ENCODE measurements at regions not wholly inside any gene's neighbourhood (a gene's known extent, or its start where the extent isn't known, plus 50 kb on each side); places are given as distances from the start of the nearest gene placed in this dataset.
"Not testable (repeated sequence)": the region's sequence is repeated elsewhere in the genome, so short reads cannot be mapped to it uniquely, and the experiment has no call there.

DNA sequence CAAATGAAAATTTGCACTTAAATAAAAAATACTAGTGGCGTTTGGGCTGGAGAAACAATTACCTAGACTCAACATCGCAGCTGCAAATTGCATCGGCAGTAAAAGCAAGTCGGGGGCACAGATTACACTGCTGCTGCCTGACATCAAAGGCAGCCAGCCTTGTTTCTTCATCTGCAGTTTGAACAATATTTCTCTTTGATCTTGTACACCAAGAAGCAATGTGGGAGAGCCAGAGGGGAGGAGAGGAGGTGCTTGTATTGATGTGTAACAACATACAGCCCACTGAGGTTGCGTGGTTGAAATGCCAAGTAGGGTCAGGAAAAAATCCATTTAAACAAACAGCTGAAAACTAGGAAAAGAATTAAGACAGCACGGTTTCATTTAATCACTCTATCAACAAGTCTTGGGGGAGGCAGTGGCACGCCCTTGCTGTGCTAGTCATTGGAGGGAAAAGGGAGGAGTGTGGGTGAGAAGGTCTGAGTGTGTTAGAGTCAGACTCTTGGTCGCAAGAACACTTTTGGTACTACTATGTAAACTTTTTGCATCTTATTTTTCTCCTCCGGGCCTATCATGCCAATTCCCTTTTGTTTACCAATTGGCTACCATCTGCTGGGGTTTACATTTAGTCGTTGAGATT lies 456.5 kb downstream of the OMA1 start:
- no peak for FAIRE-seq

GRCh38 chr1:58084266-58084665 lies 462.3 kb downstream of the OMA1 start:
- no peak for FAIRE-seq
- no peak for DNase-seq (ENCODE audit: low spot score in 2 of 2)

More for the DNA sequence above, 456.5 kb downstream of the OMA1 start:
- DNase-seq (ENCODE audit: low spot score in 2 of 2), result no peak

DNA sequence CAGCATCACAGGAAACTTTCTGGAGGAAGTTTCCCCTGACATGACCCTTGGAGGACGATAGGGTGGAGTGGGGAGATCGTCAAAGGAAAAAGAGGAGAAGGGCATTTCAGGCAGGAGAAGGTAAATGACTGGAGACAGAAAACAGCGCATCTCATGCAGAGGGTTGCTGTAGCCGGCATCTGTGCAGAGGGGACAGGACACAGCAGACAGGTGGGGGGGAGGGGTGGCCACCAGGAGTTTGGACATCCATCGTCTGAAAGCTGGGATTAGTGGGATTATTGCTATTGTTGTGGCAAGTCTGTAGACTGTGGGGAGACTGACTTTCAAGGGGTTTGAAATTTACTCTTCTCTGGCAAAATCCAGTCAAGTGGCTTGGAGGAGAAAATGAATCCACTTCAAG lies 463.9 kb downstream of the OMA1 start:
- DNase-seq (ENCODE audit: low spot score in 2 of 2) (no peak), FAIRE-seq (no peak)

GRCh38 chr1:58076258-58076657 lies 470.3 kb downstream of the OMA1 start:
- no peak for FAIRE-seq
- no peak for DNase-seq (ENCODE audit: low spot score in 2 of 2)

GRCh38 chr1:58075188-58075578 lies 471.3 kb downstream of the OMA1 start:
- FAIRE-seq (no peak), DNase-seq (ENCODE audit: low spot score in 2 of 2) (no peak)

GRCh38 chr1:58072450-58072849 lies 474.1 kb downstream of the OMA1 start:
- FAIRE-seq (no peak), DNase-seq (ENCODE audit: low spot score in 2 of 2) (no peak)

DNA sequence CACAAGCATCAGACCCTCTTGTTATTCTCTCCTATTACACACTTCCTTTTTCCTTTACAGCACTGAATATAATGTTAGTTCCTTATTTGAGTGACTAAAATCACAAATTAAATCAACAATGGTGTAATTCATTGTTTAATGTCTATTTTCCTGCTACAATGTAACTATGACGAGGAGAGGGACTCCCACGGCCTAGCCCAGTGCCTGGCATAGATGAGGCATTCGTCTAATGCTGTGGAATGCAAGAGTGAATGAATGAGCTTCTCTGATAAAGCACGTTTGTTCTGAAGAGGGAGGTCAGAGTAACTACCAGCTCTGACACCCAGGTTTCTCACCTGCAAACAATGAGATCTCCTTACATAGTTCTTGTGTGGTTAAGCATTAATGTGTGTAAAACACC lies 479.4 kb downstream of the OMA1 start:
- DNase-seq (ENCODE audit: low spot score in 2 of 2) (no peak), FAIRE-seq (no peak)

DNA sequence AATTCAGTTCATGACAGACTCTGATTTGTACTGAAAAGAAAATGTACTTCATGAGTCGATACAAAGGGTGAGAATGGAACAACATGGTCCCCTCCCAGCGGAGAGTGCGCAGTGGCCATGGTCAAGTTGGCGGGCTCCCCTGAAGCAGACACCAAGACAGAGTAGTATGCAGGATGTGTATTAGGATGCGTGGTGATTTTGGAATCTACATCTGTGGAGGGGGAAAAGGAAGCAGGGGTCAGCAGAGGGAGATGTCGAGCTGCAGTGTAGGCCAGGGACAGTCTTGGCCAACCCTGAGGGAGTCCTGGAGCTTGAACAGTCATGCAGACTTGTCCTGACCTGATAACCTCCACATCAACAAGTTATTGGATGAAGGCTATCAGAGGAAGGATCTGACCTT lies 481.0 kb downstream of the OMA1 start:
- FAIRE-seq, result no peak
- DNase-seq (ENCODE audit: low spot score in 2 of 2), result no peak

GRCh38 chr1:58064166-58064565 lies 482.4 kb downstream of the OMA1 start:
- FAIRE-seq (no peak), DNase-seq (ENCODE audit: low spot score in 2 of 2) (no peak)

- DNase-seq (ENCODE audit: low spot score in 2 of 2) (no peak), FAIRE-seq (no peak)
Observed at GRCh38 chr1:58063095-58063494, 483.4 kb downstream of the OMA1 start.

- DNase-seq (ENCODE audit: low spot score in 2 of 2) (no peak), FAIRE-seq (no peak)
Observed at GRCh38 chr1:58062635-58063034, 483.9 kb downstream of the OMA1 start.

DNA sequence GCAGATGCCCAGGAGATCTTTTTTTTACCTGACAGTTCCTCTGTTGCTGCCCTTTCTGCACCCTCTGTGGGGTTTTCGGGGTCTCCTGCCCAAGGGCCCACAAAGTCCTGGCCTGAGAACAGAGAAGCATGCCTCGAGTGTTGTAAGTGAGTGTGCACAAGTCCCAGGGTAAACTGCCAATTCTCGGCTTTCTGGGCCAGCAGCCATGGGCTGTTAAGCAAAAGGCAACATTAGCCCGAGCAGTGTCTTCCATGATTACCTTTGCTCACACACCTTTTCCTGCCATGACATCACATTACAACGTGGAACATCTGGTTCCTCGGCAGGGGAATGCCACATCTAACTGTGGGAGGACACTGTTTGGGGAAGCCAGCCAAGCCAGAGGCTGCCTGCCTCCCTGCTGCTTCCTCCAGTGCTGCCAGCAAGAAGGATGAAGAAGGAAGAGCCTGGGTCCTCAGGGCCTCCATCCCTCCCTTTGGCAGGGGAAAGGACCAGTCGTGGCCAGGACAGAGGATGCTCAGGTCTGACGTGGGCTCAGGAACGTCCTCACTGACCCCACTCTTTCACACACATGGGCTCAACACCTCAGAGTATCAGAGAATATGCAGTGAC lies 485.9 kb downstream of the OMA1 start:
- FAIRE-seq (no peak), DNase-seq (ENCODE audit: low spot score in 2 of 2) (no peak)

DNA sequence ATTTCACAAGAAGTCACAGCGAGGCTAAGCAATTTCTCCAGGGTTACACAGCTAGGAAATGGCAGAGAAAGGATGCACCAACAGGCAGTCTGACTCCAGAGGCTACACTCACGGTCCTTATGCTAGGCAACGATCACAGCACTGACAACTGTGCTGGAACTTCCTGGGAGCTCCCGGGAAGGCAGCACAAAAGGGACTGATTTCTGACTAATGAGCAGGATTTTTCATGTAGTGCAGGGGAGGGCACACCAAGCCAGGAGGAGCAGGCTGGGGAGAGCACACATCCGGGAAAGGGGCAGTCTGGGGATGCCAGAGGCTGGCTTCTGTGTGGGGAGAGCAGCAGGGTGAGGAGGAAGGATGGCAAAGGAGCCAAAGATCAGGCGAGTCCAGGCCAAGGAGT lies 486.7 kb downstream of the OMA1 start:
- DNase-seq (ENCODE audit: low spot score in 2 of 2) (no peak), FAIRE-seq (no peak)

GRCh38 chr1:58058323-58058722 lies 488.2 kb downstream of the OMA1 start:
- no peak for DNase-seq (ENCODE audit: low spot score in 2 of 2)
- no peak for FAIRE-seq

GRCh38 chr1:58057826-58058225 lies 488.7 kb downstream of the OMA1 start:
- FAIRE-seq (no peak), DNase-seq (ENCODE audit: low spot score in 2 of 2) (no peak)

GRCh38 chr1:58051187-58051586 lies 495.3 kb downstream of the OMA1 start:
- not testable (repeated sequence) for FAIRE-seq; DNase-seq (ENCODE audit: low spot score in 2 of 2)

GRCh38 chr1:58047265-58047858 lies 499.2 kb downstream of the OMA1 start:
- FAIRE-seq (no peak), DNase-seq (ENCODE audit: low spot score in 2 of 2) (no peak)

DNA sequence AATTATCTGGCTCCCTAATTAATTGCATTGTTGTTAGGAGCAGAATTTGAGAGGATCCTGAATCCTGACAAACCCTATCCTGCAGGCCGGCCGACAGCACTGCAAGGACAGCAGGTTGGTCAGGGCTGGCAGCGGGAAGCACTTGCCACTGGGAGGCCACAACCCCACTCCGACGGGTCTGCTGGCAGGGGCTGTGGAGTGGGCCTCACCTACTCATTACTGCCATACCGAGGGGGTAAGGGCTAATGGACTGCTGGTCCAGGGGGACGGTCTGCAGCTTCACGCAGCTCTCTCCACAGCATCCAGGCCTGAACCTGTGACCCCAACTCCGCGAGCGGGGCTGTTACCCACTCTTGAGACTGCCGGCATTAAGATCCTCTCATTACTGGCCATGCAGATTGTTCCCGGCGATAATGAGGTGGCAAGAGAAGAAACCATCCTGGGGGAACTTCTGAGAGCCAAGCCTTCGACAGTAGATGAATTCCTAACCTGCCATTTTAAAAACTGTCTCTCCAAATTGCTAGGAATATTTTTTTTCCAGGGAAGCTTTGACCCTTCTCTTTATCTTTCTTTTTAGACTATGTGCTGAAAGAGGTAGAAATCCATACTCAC lies 501.3 kb downstream of the OMA1 start:
- DNase-seq (ENCODE audit: low spot score in 2 of 2) (no peak), FAIRE-seq (no peak)

DNA sequence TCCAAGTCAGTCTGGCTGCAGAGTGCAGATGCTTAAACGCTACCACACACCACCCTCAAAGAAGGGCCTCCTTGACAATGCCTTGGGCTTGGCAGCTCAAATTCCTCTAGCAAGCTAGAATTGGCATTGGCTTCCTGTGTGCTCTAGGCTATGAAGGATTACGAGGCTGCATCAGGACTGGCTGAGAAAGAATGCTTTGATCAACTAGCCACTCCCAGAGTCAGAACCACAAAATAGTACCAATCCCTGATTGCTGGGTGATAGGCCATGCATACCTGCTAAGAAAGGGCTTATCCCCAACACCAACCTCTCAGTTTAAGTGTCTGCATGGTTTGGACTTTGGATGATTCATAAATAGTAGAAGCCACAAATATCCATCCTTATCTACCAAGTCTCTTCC lies 504.9 kb downstream of the OMA1 start:
- DNase-seq (ENCODE audit: low spot score in 2 of 2) (no peak), FAIRE-seq (no peak)

DNA sequence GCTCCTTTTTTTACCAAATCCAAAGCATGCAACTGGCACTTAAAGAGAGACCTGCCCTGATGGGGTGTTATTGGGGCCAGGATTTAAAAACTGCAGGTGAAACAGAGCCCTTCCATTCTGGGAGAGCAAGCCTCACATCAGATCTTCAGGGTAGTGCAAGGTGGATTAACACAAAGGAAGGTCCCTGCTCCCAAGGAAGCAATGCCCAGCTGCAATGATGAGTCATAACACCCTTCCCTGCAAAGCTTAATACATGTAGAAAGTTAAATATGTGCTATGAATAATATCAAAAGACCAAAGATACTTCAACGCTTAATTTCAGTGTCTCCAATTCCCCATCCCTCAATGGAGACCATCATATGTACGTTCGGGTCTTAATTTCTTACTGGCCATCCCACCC lies 508.0 kb downstream of the OMA1 start:
- DNase-seq (ENCODE audit: low spot score in 2 of 2) (no peak), FAIRE-seq (no peak)

- FAIRE-seq, result no peak
Observed at GRCh38 chr1:58035523-58035922, 511.0 kb downstream of the OMA1 start.

GRCh38 chr1:58033311-58033710 lies 513.2 kb downstream of the OMA1 start:
- FAIRE-seq, result no peak

More at GRCh38 chr1:58035523-58035922, 511.0 kb downstream of the OMA1 start:
- no peak for DNase-seq (ENCODE audit: low spot score in 2 of 2)

More at GRCh38 chr1:58033311-58033710, 513.2 kb downstream of the OMA1 start:
- DNase-seq (ENCODE audit: low spot score in 2 of 2), result no peak
